ENCODE measurements at regions not wholly inside any gene's neighbourhood (a gene's known extent, or its start where the extent isn't known, plus 50 kb on each side); places are given as distances from the start of the nearest gene placed in this dataset.

DNA sequence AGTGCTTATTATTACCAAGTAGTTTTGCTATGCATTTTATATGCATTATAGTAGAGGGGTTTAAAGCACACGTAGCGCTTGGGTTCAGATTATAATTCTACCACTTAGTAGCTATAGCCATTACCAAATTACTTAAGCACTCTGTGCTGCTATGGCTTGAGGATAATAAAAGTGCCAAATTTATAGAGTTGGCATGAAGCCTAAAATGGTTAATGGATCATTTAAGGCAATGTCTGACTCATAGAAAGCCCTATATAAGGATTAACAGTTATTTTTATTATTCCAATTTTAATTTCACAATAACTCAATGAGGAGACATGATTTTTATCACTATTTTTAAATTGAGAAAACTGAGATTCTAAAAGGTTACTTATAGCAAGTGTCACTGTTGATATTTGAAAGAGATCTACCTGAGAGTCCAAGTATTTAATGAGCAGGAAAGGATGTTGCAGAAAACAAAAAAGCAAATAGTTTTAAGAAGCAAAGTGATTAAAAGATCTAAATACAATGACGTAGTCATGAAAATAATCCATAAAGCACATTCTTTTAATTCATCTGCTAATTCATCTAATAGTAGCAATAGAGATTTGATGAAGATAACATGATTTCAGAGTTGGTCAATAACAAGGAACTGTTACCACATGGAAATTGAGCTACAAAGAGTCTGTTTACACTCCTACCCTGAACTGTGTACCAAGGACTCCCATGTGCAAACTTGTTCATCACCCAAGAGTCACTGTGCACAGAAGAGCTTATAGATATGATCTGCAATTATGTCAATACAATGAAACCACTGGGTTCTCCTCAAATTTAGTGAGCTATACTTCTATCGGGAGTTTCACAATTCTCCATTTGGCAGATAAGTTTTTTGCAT is 78.8 kb upstream of the DTNA start (continued):
- TF ChIP-seq SIX1 (CRISPR knock-in tag; IDR thresholded peaks at IDR 0.05; ENCODE audit: borderline replicate concordance) (peak; percentile 39; the same call in 1 of the 2 replicates), YEATS2 (CRISPR knock-in tag; IDR thresholded peaks at IDR 0.05; ENCODE audit: borderline replicate concordance) (no peak), CBX1 (IDR thresholded peaks at IDR 0.05; ENCODE audit: low read depth) (no peak), NR2F6 (IDR thresholded peaks at IDR 0.05) (no peak), NR2F6 (CRISPR knock-in tag; IDR thresholded peaks at IDR 0.05) (0 out of 2 replicates have a peak, but pooled peaks have one; percentile 14), FOXA3 (CRISPR knock-in tag; IDR thresholded peaks at IDR 0.05) (peak; percentile 71), FOXP4 (CRISPR knock-in tag; IDR thresholded peaks at IDR 0.05) (0 out of 2 replicates have a peak, but pooled peaks have one; percentile 49), ZNF740 (CRISPR knock-in tag; IDR thresholded peaks at IDR 0.05) (no peak), HMG20A (CRISPR knock-in tag; IDR thresholded peaks at IDR 0.05; ENCODE audit: borderline replicate concordance) (peak; percentile 42; the same call in 1 of the 2 replicates), SOX6 (IDR thresholded peaks at IDR 0.05) (no peak), SOX6 (CRISPR knock-in tag; IDR thresholded peaks at IDR 0.05) (peak; percentile 34; the same call in 1 of the 2 replicates), SALL1 (CRISPR knock-in tag; IDR thresholded peaks at IDR 0.05) (peak; percentile 49; the same call in 1 of the 2 replicates), CEBPB (IDR thresholded peaks at IDR 0.05; ENCODE audit: borderline replicate concordance, low read depth, low read length) (peak; percentile 66; the same call in 1 of the 2 replicates), HDAC2 (CRISPR knock-in tag; IDR thresholded peaks at IDR 0.05) (peak; percentile 53; the same call in 1 of the 2 replicates)
- TF ChIP-seq, protein P1, sequence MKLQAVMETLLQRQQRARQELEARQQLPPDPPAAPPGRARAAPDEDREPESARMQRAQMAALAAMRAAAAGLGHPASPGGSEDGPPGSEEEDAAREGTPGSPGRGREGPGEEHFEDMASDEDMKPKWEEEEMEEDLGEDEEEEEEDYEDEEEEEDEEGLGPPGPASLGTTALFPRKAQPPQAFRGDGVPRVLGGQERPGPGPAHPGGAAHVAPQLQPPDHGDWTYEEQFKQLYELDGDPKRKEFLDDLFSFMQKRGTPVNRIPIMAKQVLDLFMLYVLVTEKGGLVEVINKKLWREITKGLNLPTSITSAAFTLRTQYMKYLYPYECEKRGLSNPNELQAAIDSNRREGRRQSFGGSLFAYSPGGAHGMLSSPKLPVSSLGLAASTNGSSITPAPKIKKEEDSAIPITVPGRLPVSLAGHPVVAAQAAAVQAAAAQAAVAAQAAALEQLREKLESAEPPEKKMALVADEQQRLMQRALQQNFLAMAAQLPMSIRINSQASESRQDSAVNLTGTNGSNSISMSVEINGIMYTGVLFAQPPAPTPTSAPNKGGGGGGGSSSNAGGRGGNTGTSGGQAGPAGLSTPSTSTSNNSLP (IDR thresholded peaks at IDR 0.05; ENCODE audit: low read depth, low read length), result peak; percentile 63
- TF ChIP-seq, protein P2, sequence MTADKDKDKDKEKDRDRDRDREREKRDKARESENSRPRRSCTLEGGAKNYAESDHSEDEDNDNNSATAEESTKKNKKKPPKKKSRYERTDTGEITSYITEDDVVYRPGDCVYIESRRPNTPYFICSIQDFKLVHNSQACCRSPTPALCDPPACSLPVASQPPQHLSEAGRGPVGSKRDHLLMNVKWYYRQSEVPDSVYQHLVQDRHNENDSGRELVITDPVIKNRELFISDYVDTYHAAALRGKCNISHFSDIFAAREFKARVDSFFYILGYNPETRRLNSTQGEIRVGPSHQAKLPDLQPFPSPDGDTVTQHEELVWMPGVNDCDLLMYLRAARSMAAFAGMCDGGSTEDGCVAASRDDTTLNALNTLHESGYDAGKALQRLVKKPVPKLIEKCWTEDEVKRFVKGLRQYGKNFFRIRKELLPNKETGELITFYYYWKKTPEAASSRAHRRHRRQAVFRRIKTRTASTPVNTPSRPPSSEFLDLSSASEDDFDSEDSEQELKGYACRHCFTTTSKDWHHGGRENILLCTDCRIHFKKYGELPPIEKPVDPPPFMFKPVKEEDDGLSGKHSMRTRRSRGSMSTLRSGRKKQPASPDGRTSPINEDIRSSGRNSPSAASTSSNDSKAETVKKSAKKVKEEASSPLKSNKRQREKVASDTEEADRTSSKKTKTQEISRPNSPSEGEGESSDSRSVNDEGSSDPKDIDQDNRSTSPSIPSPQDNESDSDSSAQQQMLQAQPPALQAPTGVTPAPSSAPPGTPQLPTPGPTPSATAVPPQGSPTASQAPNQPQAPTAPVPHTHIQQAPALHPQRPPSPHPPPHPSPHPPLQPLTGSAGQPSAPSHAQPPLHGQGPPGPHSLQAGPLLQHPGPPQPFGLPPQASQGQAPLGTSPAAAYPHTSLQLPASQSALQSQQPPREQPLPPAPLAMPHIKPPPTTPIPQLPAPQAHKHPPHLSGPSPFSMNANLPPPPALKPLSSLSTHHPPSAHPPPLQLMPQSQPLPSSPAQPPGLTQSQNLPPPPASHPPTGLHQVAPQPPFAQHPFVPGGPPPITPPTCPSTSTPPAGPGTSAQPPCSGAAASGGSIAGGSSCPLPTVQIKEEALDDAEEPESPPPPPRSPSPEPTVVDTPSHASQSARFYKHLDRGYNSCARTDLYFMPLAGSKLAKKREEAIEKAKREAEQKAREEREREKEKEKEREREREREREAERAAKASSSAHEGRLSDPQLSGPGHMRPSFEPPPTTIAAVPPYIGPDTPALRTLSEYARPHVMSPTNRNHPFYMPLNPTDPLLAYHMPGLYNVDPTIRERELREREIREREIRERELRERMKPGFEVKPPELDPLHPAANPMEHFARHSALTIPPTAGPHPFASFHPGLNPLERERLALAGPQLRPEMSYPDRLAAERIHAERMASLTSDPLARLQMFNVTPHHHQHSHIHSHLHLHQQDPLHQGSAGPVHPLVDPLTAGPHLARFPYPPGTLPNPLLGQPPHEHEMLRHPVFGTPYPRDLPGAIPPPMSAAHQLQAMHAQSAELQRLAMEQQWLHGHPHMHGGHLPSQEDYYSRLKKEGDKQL (CRISPR knock-in tag; IDR thresholded peaks at IDR 0.05; ENCODE audit: low read depth), result peak; percentile 73; the same call in 1 of the 2 replicates
- TF ChIP-seq, protein P3, sequence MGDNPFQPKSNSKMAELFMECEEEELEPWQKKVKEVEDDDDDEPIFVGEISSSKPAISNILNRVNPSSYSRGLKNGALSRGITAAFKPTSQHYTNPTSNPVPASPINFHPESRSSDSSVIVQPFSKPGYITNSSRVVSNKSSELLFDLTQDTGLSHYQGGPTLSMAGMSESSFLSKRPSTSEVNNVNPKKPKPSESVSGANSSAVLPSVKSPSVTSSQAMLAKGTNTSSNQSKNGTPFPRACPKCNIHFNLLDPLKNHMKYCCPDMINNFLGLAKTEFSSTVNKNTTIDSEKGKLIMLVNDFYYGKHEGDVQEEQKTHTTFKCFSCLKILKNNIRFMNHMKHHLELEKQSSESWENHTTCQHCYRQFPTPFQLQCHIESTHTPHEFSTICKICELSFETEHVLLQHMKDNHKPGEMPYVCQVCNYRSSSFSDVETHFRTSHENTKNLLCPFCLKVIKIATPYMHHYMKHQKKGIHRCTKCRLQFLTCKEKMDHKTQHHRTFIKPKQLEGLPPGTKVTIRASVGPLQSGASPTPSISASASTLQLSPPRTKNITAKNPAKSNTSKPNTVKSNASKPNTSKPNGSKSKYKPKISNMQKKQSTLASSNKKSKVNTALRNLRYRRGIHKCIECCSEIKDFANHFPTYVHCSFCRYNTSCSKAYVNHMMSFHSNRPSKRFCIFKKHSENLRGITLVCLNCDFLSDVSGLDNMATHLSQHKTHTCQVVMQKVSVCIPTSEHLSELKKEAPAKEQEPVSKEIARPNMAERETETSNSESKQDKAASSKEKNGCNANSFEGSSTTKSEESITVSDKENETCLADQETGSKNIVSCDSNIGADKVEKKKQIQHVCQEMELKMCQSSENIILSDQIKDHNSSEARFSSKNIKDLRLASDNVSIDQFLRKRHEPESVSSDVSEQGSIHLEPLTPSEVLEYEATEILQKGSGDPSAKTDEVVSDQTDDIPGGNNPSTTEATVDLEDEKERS (CRISPR knock-in tag; IDR thresholded peaks at IDR 0.05), result no peak
